HCT116 (cell line): ENCODE measurements at regions not wholly inside any gene's neighbourhood (a gene's known extent, or its start where the extent isn't known, plus 50 kb on each side); places are given as distances from the start of the nearest gene placed in this dataset.

Source experiments
- ATAC-seq: fragments of 200-7000 bp; cut with Tn5 transposase; 2 replicates; pipeline ENCODE4 v1.9.1; 2020; ENCODE audit warnings: mild to moderate bottlenecking, moderate library complexity
- BruUV-seq: library from RNA; stranded (reverse); fragments of 400-500 nt; replicated peaks from 2 replicates; lab custom pipeline; 2021; lab: Mats Ljungman, UMichigan
- CTCF ChIA-PET: fragments of 300-600 bp; sonication (Branson Sonifier 250); formaldehyde crosslinking; loops from one replicate; lab custom pipeline; 2021; ENCODE audit warnings: antibody characterized with exemption; lab: Charles Lee
- POLR2A ChIA-PET: fragments of 300-600, 350-600 bp; sonication (Branson Sonifier 250); formaldehyde crosslinking; loops from one replicate; lab custom pipeline; 2021; ENCODE audit warnings: antibody characterized with exemption; lab: Charles Lee
- RAD21 ChIA-PET, 2 experiments: fragments of 300-600 bp; sonication (Branson Sonifier 250); formaldehyde crosslinking; loops; one replicate each; lab custom pipeline; 2023; ENCODE audit warnings: low total read pairs in 2 of 2; ENCODE audit not compliant: uncharacterized antibody in 2 of 2, unreplicated experiment in 2 of 2, low non-redundant PET in 1 of 2; lab: Charles Lee
- DNase-seq: peaks from one replicate; pipeline ENCODE4 v3.0.0-alpha.2; 2010; ENCODE audit warnings: low read depth, low spot score
- H2AFZ ChIP-seq: fragments of 200-600 bp; shearing (Covaris generic), sonication (generic); 2 replicates; pipeline ENCODE4 v1.6.1; 2017; ENCODE audit warnings: low read depth, mixed run types, mixed read lengths, antibody characterized with exemption, low read length; ENCODE audit not compliant: poor library complexity, severe bottlenecking
- H3K27ac ChIP-seq: 2 replicates; pipeline ENCODE4 v1.5.1; 2012; ENCODE audit warnings: low read depth, low read length
- H3K27me3 ChIP-seq: fragments of 200-600 bp; sonication (generic); 2 replicates; pipeline ENCODE4 v1.6.1; 2016; ENCODE audit warnings: mixed run types, low read length, mixed read lengths; ENCODE audit not compliant: insufficient read depth
- H3K36me3 ChIP-seq, 2 experiments: fragments of 200-500 bp in 1 of 2; fragments of 200-600 bp in 1 of 2; sonication (Bioruptor generic) in 1 of 2; sonication (generic) in 1 of 2; 2 replicates each; pipeline versions ENCODE4 v1.5.1 to v1.6.1; 2014 to 2016; ENCODE audit warnings: low read length in 2 of 2, inconsistent platforms in 1 of 2, mixed read lengths in 1 of 2, mixed run types in 1 of 2; ENCODE audit not compliant: insufficient read depth in 2 of 2, control insufficient read depth in 1 of 2
- H3K4me1 ChIP-seq, 2 experiments: fragments of 200-600 bp in 1 of 2; sonication (generic) in 1 of 2; 2 replicates each; pipeline versions ENCODE4 v1.5.1 to v1.6.1; 2012 to 2017; ENCODE audit warnings: low read length in 2 of 2, inconsistent platforms in 1 of 2, mild to moderate bottlenecking in 1 of 2, mixed read lengths in 1 of 2, mixed run types in 1 of 2, moderate library complexity in 1 of 2; ENCODE audit not compliant: insufficient read depth in 2 of 2, control insufficient read depth in 1 of 2
- H3K4me2 ChIP-seq: fragments of 200-600 bp; sonication (generic); 2 replicates; pipeline ENCODE4 v1.6.1; 2017; ENCODE audit warnings: mixed run types, low read length, mixed read lengths
- H3K4me3 ChIP-seq, 2 experiments: fragments of 200-600 bp in 1 of 2; sonication (generic) in 1 of 2; replicated peaks in 1 of 2; 2 replicates each; pipeline ENCODE4 v1.5.1; 2011 to 2016; ENCODE audit warnings: low read length in 2 of 2, control low read depth in 1 of 2, low read depth in 1 of 2, mild to moderate bottlenecking in 1 of 2, mixed read lengths in 1 of 2, mixed run types in 1 of 2
- H3K79me2 ChIP-seq: fragments of 200-600 bp; sonication (generic); 2 replicates; pipeline ENCODE4 v1.6.1; 2017; ENCODE audit warnings: mild to moderate bottlenecking, mixed run types, low read length, moderate library complexity, mixed read lengths; ENCODE audit not compliant: insufficient read depth
- H3K9ac ChIP-seq: fragments of 200-600 bp; sonication (generic); 2 replicates; pipeline ENCODE4 v1.6.1; 2016; ENCODE audit warnings: low read length, mixed read lengths
- H3K9me2 ChIP-seq: fragments of 200-600 bp; sonication (generic), shearing (Covaris generic); 2 replicates; pipeline ENCODE4 v1.6.1; 2017; ENCODE audit warnings: mixed run types, mild to moderate bottlenecking, moderate library complexity; ENCODE audit not compliant: insufficient read depth
- H3K9me3 ChIP-seq, 2 experiments: fragments of 200-500 bp in 1 of 2; fragments of 200-600 bp in 1 of 2; sonication (Bioruptor generic) in 1 of 2; sonication (generic) in 1 of 2; 2 replicates each; pipeline ENCODE4 v1.6.1; 2014 to 2017; ENCODE audit warnings: low read length in 2 of 2, mixed read lengths in 2 of 2, inconsistent platforms in 1 of 2, low read depth in 1 of 2, mild to moderate bottlenecking in 1 of 2, mixed run types in 1 of 2, moderate library complexity in 1 of 2; ENCODE audit not compliant: control insufficient read depth in 1 of 2, insufficient read depth in 1 of 2
- H4K20me1 ChIP-seq: fragments of 200-600 bp; sonication (generic), shearing (Covaris generic); 2 replicates; pipeline ENCODE4 v1.6.1; 2017; ENCODE audit warnings: mixed run types, mild to moderate bottlenecking, moderate library complexity; ENCODE audit not compliant: insufficient read depth
- CBX3 ChIP-seq: IDR thresholded peaks from 2 replicates; pipeline ENCODE4 v1.6.1; 2012; ENCODE audit warnings: low read depth
- CEBPB ChIP-seq: IDR thresholded peaks from 2 replicates; pipeline ENCODE4 v1.6.1; 2012; ENCODE audit warnings: low read depth
- ELF1 ChIP-seq: IDR thresholded peaks from 2 replicates; pipeline ENCODE4 v1.6.1; 2012; ENCODE audit warnings: low read depth, borderline replicate concordance
- EZH2 ChIP-seq: fragments of 200-600 bp; sonication (generic); IDR thresholded peaks from 2 replicates; pipeline ENCODE4 v1.6.1; 2017; ENCODE audit warnings: antibody characterized with exemption, mixed run types
- EZH2phosphoT487 ChIP-seq: fragments of 200-600 bp; IDR thresholded peaks from 2 replicates; pipeline ENCODE4 v1.6.1; 2018; ENCODE audit warnings: antibody characterized with exemption, borderline replicate concordance
- POLR2AphosphoS5 ChIP-seq: IDR thresholded peaks from 2 replicates; pipeline ENCODE4 v1.6.1; 2011; ENCODE audit warnings: mild to moderate bottlenecking, low read depth, low read length, moderate library complexity
- RAD21 ChIP-seq: IDR thresholded peaks from 2 replicates; pipeline ENCODE4 v1.6.1; 2012; ENCODE audit warnings: low read depth, mild to moderate bottlenecking
- SIN3A ChIP-seq: IDR thresholded peaks from 2 replicates; pipeline ENCODE4 v1.6.1; 2012; ENCODE audit warnings: low read depth
- SP1 ChIP-seq: IDR thresholded peaks from 2 replicates; pipeline ENCODE4 v1.6.1; 2012; ENCODE audit warnings: low read depth
- SRF ChIP-seq: IDR thresholded peaks from 2 replicates; pipeline ENCODE4 v1.6.1; 2012; ENCODE audit warnings: low read depth
- YY1 ChIP-seq: IDR thresholded peaks from 2 replicates; pipeline ENCODE4 v1.6.1; 2011; ENCODE audit warnings: low read length, low read depth, moderate library complexity, mild to moderate bottlenecking; ENCODE audit not compliant: insufficient replicate concordance; ENCODE audit errors: extremely low read depth
- ZNF274 ChIP-seq: fragments of 200-500 bp; sonication (Bioruptor generic); IDR thresholded peaks from 2 replicates; pipeline ENCODE4 v1.6.1; 2014; ENCODE audit warnings: mild to moderate bottlenecking, low read depth, low read length, inconsistent platforms
- intact Hi-C: fragments of 100-400 bp; cut with micrococcal nuclease; formaldehyde crosslinking; loops from 2 replicates; pipeline ENCODE4 v1.10.0; 2022
- TF ChIP-seq, protein P1 (sequence below): IDR thresholded peaks from 2 replicates; pipeline ENCODE4 v1.6.1; 2012; ENCODE audit warnings: low read depth

DNA sequence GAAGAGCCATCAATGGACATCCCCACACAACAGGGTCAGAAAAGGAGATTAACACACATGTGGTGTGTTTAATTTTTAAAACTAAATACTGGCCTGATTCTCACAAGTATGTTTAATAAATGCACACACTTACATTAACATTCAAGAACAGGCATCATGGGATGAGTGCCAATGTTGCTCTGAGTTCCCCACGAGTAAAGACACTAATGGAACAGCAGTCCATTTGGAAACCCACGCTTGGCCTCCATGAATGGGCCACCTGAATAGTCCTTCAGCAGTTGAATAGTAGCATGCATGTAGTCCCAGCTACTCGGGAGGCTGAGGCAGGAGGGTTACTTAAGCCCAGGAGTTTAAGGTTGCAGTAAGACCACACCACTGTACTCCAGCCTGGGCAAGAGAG lies 195.2 kb upstream of the IPO5 start:
- POLR2A ChIA-PET: no interaction called here
- no peak for ATAC-seq
- no peaks in the 10 kb centered on the region for H3K4me1 ChIP-seq
- TF ChIP-seq, protein P1, sequence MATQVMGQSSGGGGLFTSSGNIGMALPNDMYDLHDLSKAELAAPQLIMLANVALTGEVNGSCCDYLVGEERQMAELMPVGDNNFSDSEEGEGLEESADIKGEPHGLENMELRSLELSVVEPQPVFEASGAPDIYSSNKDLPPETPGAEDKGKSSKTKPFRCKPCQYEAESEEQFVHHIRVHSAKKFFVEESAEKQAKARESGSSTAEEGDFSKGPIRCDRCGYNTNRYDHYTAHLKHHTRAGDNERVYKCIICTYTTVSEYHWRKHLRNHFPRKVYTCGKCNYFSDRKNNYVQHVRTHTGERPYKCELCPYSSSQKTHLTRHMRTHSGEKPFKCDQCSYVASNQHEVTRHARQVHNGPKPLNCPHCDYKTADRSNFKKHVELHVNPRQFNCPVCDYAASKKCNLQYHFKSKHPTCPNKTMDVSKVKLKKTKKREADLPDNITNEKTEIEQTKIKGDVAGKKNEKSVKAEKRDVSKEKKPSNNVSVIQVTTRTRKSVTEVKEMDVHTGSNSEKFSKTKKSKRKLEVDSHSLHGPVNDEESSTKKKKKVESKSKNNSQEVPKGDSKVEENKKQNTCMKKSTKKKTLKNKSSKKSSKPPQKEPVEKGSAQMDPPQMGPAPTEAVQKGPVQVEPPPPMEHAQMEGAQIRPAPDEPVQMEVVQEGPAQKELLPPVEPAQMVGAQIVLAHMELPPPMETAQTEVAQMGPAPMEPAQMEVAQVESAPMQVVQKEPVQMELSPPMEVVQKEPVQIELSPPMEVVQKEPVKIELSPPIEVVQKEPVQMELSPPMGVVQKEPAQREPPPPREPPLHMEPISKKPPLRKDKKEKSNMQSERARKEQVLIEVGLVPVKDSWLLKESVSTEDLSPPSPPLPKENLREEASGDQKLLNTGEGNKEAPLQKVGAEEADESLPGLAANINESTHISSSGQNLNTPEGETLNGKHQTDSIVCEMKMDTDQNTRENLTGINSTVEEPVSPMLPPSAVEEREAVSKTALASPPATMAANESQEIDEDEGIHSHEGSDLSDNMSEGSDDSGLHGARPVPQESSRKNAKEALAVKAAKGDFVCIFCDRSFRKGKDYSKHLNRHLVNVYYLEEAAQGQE: no peak
- TF ChIP-seq EZH2phosphoT487: no peak
- no peak for TF ChIP-seq ZNF274
- TF ChIP-seq ELF1: no peak
- TF ChIP-seq RAD21: no peak
- no peak for TF ChIP-seq POLR2AphosphoS5
- no peak for TF ChIP-seq EZH2
- TF ChIP-seq YY1: no peak
- TF ChIP-seq SP1: no peak
- no peak for TF ChIP-seq CBX3
- no peak for TF ChIP-seq CEBPB
- TF ChIP-seq SRF: no peak
- no peak for TF ChIP-seq SIN3A
- no peaks in the 10 kb centered on the region for H3K27me3 ChIP-seq
- no peaks in the 10 kb centered on the region for H3K36me3 ChIP-seq
- H3K9ac ChIP-seq: no peak overlapping the region
- DNase-seq: no peak
- no peaks in the 10 kb centered on the region for H3K9me3 ChIP-seq
- H3K4me2 ChIP-seq: no peak overlapping the region
- CTCF ChIA-PET: no interaction called here
- H4K20me1 ChIP-seq: no peaks in the 10 kb centered on the region
- H3K79me2 ChIP-seq: no peaks in the 10 kb centered on the region
- no peak overlapping the region for H3K27ac ChIP-seq
- intact Hi-C loops: no loop called here
- no peak overlapping the region for H3K4me3 ChIP-seq
- RAD21 ChIA-PET: no interaction called here
- BruUV-seq: no TSS peak
- no peak overlapping the region for H2AFZ ChIP-seq
- H3K9me2 ChIP-seq: no peaks in the 10 kb centered on the region
